ENCODE measurements at regions not wholly inside any gene's neighbourhood (a gene's known extent, or its start where the extent isn't known, plus 50 kb on each side); places are given as distances from the start of the nearest gene placed in this dataset.

DNA sequence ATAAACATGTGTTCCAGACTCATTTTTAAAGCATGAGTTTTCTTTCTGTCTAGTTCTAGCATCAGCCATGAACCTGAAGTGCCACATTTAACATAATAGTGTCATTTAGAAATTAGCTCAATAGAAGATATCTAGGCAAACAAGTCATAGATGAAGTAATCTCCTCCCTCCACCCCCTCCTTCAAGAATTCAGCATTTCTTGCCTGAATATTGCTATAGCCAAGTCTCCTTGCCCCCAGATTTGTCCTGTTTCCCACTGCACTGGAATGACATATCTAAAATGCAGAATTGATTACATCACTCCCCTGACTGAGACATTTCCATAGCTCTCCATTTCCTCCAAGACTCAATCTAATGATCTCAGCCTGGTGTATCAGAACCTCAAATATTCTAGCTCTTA is 134.9 kb upstream of the BACH2 start:
- Histone ChIP-seq H3K9me3 (ENCODE audit: insufficient read depth, low read depth, low read length) (peaks cover 27% of the 10 kb centered on the region; the same call in 1 of the 2 replicates), H3K4me2 (ENCODE audit: low read depth, low read length, poor library complexity, severe bottlenecking) (no peak overlapping the region), H3K4me1 (ENCODE audit: insufficient read depth, low read length, poor library complexity, severe bottlenecking) (peaks cover 18% of the 10 kb centered on the region), H3K9me2 (replicated peaks; ENCODE audit: low read depth, low read length) (no peaks in the 10 kb centered on the region), H3K79me2 (ENCODE audit: insufficient read depth, low read length) (no peaks in the 10 kb centered on the region), H2AFZ (ENCODE audit: low read length) (no peak overlapping the region), H3F3A (ENCODE audit: low read depth) (no peaks in the 10 kb centered on the region), H3K4me3 (ENCODE audit: low read length, poor library complexity, severe bottlenecking) (no peak overlapping the region), H3K27me3 (ENCODE audit: insufficient read depth, low read length, poor library complexity, severe bottlenecking) (no peaks in the 10 kb centered on the region), H3K36me3 (ENCODE audit: insufficient read depth, low read length) (no peaks in the 10 kb centered on the region), H4K20me1 (ENCODE audit: insufficient read depth, low read length, poor library complexity, severe bottlenecking) (no peaks in the 10 kb centered on the region), H3K9ac (ENCODE audit: low read depth, low read length, poor library complexity, severe bottlenecking) (no peak overlapping the region)
- no peak for TF ChIP-seq EZH2phosphoT487 (IDR thresholded peaks at IDR 0.05; ENCODE audit: borderline replicate concordance)
- TF ChIP-seq, protein P1, sequence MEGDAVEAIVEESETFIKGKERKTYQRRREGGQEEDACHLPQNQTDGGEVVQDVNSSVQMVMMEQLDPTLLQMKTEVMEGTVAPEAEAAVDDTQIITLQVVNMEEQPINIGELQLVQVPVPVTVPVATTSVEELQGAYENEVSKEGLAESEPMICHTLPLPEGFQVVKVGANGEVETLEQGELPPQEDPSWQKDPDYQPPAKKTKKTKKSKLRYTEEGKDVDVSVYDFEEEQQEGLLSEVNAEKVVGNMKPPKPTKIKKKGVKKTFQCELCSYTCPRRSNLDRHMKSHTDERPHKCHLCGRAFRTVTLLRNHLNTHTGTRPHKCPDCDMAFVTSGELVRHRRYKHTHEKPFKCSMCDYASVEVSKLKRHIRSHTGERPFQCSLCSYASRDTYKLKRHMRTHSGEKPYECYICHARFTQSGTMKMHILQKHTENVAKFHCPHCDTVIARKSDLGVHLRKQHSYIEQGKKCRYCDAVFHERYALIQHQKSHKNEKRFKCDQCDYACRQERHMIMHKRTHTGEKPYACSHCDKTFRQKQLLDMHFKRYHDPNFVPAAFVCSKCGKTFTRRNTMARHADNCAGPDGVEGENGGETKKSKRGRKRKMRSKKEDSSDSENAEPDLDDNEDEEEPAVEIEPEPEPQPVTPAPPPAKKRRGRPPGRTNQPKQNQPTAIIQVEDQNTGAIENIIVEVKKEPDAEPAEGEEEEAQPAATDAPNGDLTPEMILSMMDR (conservative IDR thresholded peaks at IDR 0.05; ENCODE audit: low read length) = no peak

DNA sequence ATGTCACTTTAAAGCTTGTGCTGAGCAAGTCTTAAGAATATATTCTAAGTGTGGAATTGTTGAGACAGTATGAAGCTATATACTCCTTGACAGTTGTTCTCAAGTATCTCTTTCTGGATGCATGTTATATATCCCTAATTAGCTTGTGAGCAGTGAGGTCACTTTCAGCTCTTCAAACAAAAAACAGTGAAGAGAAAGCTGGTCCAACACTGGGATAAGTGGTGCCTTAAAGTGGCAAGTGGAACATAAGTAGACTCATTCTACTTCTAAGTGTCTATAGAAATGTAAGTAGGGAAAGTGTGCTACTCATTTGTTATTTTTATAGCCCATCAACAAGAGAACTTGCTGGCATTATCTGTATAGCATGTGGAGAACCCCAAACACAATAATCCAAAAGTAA is 133.1 kb upstream of the BACH2 start:
- TF ChIP-seq, protein P1 (conservative IDR thresholded peaks at IDR 0.05; ENCODE audit: low read length) = no peak
- no peak for TF ChIP-seq EZH2phosphoT487 (IDR thresholded peaks at IDR 0.05; ENCODE audit: borderline replicate concordance)
- Histone ChIP-seq H3K9ac (ENCODE audit: low read depth, low read length, poor library complexity, severe bottlenecking) (no peak overlapping the region), H3K79me2 (ENCODE audit: insufficient read depth, low read length) (no peaks in the 10 kb centered on the region), H3K9me3 (ENCODE audit: insufficient read depth, low read depth, low read length) (peaks cover 27% of the 10 kb centered on the region; the same call in 1 of the 2 replicates), H3K4me3 (ENCODE audit: low read length, poor library complexity, severe bottlenecking) (no peak overlapping the region), H3K36me3 (ENCODE audit: insufficient read depth, low read length) (no peaks in the 10 kb centered on the region), H4K20me1 (ENCODE audit: insufficient read depth, low read length, poor library complexity, severe bottlenecking) (no peaks in the 10 kb centered on the region), H3K27me3 (ENCODE audit: insufficient read depth, low read length, poor library complexity, severe bottlenecking) (no peaks in the 10 kb centered on the region), H3K9me2 (replicated peaks; ENCODE audit: low read depth, low read length) (no peaks in the 10 kb centered on the region), H3K4me1 (ENCODE audit: insufficient read depth, low read length, poor library complexity, severe bottlenecking) (peaks cover 17% of the 10 kb centered on the region), H3F3A (ENCODE audit: low read depth) (no peaks in the 10 kb centered on the region), H3K4me2 (ENCODE audit: low read depth, low read length, poor library complexity, severe bottlenecking) (no peak overlapping the region), H2AFZ (ENCODE audit: low read length) (no peak overlapping the region)

GRCh38 chr6:90428514-90428913 is 131.9 kb upstream of the BACH2 start:
- Histone ChIP-seq H3K36me3 (ENCODE audit: insufficient read depth, low read length) (no peaks in the 10 kb centered on the region), H3K4me3 (ENCODE audit: low read length, poor library complexity, severe bottlenecking) (no peak overlapping the region), H4K20me1 (ENCODE audit: insufficient read depth, low read length, poor library complexity, severe bottlenecking) (no peaks in the 10 kb centered on the region), H3K9me3 (ENCODE audit: insufficient read depth, low read depth, low read length) (peaks cover 17% of the 10 kb centered on the region; the same call in 1 of the 2 replicates), H3K4me1 (ENCODE audit: insufficient read depth, low read length, poor library complexity, severe bottlenecking) (peaks cover 17% of the 10 kb centered on the region), H3K9ac (ENCODE audit: low read depth, low read length, poor library complexity, severe bottlenecking) (no peak overlapping the region), H3K79me2 (ENCODE audit: insufficient read depth, low read length) (no peaks in the 10 kb centered on the region), H3K9me2 (replicated peaks; ENCODE audit: low read depth, low read length) (no peaks in the 10 kb centered on the region), H3F3A (ENCODE audit: low read depth) (no peaks in the 10 kb centered on the region), H3K27me3 (ENCODE audit: insufficient read depth, low read length, poor library complexity, severe bottlenecking) (no peaks in the 10 kb centered on the region), H3K4me2 (ENCODE audit: low read depth, low read length, poor library complexity, severe bottlenecking) (no peak overlapping the region), H2AFZ (ENCODE audit: low read length) (no peak overlapping the region)
- no peak for TF ChIP-seq EZH2phosphoT487 (IDR thresholded peaks at IDR 0.05; ENCODE audit: borderline replicate concordance)
- TF ChIP-seq, protein P1 (conservative IDR thresholded peaks at IDR 0.05; ENCODE audit: low read length) = no peak
